SU-DHL-6 (cell line): ENCODE measurements at regions not wholly inside any gene's neighbourhood (a gene's known extent, or its start where the extent isn't known, plus 50 kb on each side); places are given as distances from the start of the nearest gene placed in this dataset.

Source experiments
- EZH2phosphoT487 ChIP-seq: fragments of 200-600 bp; sonication (generic), shearing (Covaris generic); conservative IDR thresholded peaks from 2 replicates; pipeline ENCODE4 v1.6.1; 2018; ENCODE audit warnings: mild to moderate bottlenecking, antibody characterized with exemption, low read length, moderate library complexity, mixed read lengths
- TF ChIP-seq, protein P1 (sequence below): fragments of 200-600 bp; sonication (generic); IDR thresholded peaks from one replicate; pipeline ENCODE4 v1.5.1; 2017; ENCODE audit warnings: antibody characterized with exemption, mild to moderate bottlenecking, low read length, moderate library complexity; ENCODE audit not compliant: insufficient read depth, poor library complexity, severe bottlenecking

DNA sequence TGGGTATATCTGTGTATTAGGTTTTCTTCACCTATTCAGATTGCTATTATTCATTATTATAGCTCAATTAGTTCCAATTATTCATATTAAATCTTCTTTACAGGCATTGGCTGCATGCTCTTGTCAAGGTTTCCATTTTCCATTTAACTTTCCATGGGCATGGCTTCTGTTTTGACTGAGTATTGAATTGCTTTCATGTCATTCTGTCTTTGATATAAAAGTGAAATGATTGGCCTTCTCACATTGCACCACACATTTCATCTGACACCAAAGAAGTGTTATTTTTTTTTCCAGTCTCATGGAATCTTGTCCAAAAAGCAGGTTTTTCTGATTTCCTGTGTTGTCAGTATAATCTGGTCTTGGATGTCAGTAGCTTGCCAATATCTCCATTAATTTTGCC is 1244.3 kb downstream of the RAPGEF2 start:
- TF ChIP-seq, protein P1, sequence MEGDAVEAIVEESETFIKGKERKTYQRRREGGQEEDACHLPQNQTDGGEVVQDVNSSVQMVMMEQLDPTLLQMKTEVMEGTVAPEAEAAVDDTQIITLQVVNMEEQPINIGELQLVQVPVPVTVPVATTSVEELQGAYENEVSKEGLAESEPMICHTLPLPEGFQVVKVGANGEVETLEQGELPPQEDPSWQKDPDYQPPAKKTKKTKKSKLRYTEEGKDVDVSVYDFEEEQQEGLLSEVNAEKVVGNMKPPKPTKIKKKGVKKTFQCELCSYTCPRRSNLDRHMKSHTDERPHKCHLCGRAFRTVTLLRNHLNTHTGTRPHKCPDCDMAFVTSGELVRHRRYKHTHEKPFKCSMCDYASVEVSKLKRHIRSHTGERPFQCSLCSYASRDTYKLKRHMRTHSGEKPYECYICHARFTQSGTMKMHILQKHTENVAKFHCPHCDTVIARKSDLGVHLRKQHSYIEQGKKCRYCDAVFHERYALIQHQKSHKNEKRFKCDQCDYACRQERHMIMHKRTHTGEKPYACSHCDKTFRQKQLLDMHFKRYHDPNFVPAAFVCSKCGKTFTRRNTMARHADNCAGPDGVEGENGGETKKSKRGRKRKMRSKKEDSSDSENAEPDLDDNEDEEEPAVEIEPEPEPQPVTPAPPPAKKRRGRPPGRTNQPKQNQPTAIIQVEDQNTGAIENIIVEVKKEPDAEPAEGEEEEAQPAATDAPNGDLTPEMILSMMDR: no peak
- TF ChIP-seq EZH2phosphoT487: no peak
